NOMO-1 (cell line): ENCODE measurements at regions not wholly inside any gene's neighbourhood (a gene's known extent, or its start where the extent isn't known, plus 50 kb on each side); places are given as distances from the start of the nearest gene placed in this dataset.
A peak's percentile ranks its signal among the peaks of the same experiment; 100 is the strongest.
"Not testable (repeated sequence)": the region's sequence is repeated elsewhere in the genome, so short reads cannot be mapped to it uniquely, and the experiment has no call there.

Experiments
- DNase-seq, 2 experiments: peaks; one replicate each; lab custom pipeline; 2025; ENCODE audit not compliant: unreplicated experiment in 2 of 2; lab: John Stamatoyannopoulos, UW

DNA sequence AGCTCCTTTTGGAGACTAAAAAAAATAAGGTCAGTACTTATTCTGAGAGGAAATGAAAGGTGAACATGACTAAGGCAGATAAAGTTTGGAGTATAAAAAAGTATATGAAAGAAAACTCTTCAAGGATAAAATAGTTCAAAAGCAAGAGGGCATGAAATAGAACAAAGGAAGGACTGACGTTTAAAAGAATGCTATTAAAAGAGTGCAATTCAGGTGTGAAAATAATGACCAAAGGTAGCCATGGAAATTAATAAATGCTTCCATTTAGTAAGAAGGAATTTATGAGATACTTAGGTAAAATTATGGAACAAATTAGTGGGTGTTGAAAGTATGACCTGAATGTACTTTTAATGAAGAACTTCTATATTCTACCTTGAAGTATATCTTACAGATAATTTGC is 128.2 kb upstream of the WDFY3 start:
- no peak for DNase-seq

DNA sequence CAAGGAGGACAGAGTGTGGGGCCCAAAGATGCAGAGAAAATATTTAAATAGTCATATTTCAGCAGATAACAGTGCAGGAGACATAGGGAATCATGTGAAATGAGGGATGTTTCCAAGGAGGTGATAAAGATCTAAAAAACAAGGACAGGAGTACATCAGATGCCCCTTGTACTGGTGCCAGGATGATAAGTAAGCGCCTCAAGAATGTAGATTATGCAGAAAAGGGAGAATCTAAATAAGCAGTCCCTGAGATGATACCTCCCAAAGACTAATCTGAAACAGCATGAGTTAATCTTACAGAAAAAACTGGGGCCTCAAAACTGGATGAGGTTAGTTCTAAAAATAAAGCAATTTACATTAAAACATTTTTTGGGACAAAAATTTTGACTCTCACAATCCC is 136.1 kb upstream of the WDFY3 start:
- no peak for DNase-seq

DNA sequence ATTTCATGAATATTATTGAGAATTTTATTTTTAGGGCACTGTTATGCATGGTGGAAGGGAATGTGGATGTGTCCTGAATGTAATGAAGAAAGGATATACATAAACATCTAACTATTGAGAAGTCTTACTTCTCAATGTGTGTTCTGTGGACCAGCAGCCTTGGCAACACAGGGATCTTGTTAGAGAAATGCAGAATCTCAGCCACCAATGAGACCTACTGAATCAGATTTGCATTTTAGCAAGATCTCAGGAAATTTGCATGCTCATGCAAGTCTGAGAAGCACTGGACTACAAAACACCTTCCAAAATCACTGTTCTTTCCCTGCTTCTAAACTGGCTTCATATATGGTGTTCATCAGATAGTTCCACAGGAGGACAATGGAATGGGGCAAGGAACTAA is 139.7 kb upstream of the WDFY3 start:
- DNase-seq, result no peak

DNA sequence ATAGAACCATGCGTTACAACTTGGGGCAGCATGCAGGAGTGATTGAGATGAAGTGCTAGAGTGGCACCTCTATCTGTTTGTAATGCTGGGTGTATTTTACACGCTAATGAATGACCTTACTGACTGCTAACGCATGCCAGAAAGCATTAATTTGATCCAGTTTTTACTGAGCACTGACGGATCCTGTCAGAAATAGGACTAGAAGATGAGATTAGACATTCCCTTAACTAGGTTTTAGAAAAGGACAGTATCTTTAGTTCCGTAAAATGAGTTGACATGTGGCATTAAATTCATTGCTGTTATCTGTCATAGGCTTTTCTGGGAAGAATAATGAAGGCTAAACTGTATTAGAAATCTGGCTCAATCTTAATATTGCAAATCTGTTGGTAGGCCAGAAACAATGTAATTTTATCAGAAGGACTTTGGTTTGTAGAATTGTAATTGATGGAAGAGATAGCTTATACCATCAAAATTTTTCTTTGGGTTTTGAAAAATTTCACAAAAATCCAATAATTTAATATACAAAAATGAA is 140.4 kb upstream of the WDFY3 start:
- DNase-seq, result no peak

DNA sequence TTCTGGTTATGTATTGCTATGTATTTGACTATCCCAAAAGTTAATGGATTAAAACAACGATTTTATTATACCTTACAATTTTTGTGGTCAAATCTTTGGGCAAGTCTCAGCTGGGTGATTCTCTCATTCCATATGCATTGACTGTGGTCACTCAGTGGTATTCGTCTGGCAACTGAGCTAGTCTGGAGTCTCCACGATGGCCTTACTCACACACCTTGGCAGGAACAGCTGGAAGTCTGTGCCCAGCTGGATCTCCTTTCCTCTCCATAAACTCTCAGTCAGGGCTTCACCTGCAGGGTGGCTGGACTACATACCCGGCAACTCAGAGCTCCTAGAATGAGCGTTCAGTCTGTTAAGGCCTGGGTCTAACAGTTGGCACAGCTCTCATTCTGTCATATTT is 141.1 kb upstream of the WDFY3 start:
- no peak for DNase-seq

DNA sequence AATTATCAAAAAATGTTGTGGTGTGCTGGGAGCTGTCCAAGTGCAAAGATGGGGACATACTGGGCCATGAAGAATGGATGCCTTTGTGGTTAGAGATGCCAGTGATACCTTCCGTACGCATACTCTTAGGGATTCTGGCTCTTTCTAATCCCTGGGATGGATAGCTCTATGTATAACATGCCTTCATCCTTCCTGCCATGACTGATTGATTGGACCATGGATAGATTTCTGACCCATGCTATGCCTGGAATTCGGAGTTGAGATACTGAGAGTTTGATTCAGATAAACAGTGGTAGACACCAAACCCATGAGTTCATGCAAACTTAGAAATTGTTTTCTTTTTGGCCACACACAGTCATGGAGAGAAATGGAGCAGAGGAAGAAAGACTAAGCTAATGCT is 147.2 kb upstream of the WDFY3 start:
- DNase-seq, result no peak

DNA sequence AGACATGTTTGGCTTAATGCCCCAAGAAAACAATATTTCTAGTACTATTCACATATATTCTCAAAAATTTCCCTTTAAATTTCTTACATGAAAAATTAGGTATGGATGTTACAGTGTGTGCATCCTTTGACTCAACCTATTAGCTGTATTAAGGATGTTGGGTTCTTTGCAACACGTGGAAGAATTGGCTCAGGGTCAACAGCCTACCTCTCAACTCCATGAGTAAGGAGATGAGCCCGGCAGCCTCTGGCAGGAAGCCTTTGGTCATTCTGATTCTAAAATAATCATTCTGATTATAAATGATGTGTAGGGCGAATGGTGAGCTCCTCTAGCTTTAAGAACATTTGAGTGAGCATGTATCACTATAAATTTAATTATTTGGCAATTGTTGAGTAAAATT is 148.0 kb upstream of the WDFY3 start:
- no peak for DNase-seq

DNA sequence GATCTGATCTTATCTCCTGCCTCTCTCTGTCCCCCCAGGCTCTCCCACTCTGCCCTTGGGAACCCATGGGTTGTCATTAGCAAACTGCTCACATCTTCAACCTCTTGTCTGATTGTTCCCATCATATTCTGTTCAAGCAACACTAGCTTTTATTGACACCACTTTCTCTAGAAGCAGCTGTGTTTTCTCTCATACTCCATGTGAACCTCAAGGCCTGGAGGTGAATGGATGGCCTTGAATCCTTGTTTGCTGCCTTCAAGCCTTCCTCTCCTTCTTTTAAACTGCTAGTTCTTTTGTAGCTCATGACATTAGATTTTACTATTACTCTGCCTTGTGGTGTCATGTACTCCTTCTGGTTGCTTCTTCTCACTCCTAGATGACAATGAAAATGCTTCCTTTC is 149.5 kb upstream of the WDFY3 start:
- DNase-seq, result no peak

DNA sequence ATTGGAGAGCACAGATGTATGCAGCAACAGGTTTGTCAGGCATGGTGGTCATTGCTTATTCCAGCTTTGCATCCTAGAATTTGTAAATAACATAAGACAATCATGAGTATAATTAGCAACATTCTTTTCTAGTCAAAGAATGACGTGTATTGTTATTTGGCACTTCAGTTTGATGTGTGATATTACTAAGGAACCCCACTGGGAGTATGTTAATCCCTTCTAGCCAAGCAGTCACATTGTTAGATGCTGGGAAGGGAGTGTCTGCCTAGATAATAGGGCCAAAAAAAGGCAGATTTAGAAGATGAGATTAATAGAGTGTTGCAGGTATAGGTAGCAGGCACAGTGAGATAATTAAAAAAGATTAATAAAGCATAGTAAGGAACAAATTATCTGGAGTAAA is 159.2 kb upstream of the WDFY3 start:
- DNase-seq, result no peak

DNA sequence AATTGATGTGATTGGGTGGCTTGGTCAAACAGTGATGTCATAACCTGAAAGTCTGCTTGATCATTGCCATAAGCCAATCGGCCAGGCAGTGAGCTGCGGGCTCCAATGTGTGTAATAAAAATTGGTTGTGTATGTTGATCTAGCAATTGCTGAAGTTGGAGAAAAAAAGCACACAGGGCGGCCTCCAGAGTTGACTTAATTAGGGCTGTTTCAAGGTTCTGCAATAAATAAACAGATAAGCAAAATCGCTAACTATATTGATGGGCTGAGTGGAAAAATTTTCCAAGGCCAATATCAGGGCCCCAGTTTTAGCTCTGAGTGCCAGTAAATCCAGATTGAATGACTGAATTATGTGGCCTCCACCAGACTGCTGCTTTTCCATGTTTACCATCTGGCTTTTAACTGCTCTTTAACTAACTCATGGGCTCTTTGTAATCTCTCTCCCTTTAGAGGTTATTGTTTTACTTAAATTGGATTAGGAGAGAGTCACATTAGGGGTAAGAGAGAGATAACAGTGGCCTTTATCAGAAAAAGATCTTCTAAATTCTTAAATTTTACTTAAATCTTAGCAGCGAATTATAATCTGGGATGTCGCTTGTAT is 160.6 kb upstream of the WDFY3 start:
- DNase-seq, result no peak

DNA sequence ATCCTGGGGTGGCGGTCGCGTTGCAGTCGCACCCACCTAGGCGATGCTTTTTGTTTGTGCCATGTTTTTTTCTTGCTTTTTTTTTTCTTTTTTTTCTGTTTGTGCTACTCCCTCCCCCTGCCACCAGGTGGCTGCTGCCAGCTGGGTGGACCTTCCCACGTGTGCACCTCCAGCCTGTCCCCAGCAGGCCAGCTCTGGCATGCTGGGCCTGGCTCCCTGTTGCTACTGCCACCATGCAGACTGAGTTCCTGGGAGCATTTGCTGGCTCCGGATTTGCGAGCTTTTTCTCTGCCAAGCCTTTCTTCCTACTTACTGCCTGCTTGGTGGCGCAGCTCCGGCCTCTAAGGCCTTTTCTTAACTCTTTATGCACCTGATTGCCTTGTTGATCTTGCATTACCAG is 161.2 kb upstream of the WDFY3 start:
- no peak for DNase-seq

DNA sequence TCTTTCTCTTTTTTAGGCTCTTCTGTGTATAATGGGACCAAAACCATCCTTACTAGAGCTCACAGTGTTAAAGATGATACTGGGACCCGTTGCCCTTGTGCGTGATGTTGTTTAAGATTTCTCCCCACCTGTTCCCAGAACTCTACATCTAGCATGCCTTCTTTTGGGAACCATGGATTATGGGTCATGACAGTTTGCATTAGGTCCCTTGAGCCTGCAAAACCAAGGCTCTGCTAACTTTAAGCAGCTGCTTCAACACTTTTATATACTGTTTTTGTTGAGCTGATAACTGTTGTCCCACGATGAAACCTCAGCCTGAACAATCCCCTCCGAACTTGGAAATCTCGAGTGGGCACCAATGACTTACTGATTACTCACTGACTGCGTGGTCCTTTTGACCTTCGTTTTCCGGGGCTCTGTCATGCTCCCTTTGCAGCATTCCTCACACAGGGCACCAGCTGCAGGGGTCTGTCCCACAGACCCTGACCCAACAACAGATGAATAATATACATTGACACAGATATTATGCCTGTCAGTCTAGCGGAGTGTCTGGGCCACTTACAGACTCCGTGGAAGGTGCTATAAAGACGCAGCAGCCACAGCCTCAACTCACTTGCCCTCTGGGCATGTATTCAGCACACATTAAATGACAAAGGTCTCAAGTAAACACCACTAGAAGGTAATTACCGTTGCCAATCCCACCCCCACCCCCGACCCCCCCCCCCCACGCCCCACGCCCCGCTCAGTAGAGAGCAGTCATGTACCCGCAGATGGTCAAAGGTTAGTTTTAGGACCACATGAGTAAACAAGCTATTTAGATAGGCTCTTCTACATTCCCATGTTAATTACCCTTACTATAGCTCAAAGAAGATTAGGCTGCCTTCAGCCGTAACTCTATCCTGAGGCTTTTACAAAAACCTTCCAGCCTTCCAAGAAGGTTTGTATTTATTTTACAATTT is 162.0 kb upstream of the WDFY3 start:
- no peak for DNase-seq

DNA sequence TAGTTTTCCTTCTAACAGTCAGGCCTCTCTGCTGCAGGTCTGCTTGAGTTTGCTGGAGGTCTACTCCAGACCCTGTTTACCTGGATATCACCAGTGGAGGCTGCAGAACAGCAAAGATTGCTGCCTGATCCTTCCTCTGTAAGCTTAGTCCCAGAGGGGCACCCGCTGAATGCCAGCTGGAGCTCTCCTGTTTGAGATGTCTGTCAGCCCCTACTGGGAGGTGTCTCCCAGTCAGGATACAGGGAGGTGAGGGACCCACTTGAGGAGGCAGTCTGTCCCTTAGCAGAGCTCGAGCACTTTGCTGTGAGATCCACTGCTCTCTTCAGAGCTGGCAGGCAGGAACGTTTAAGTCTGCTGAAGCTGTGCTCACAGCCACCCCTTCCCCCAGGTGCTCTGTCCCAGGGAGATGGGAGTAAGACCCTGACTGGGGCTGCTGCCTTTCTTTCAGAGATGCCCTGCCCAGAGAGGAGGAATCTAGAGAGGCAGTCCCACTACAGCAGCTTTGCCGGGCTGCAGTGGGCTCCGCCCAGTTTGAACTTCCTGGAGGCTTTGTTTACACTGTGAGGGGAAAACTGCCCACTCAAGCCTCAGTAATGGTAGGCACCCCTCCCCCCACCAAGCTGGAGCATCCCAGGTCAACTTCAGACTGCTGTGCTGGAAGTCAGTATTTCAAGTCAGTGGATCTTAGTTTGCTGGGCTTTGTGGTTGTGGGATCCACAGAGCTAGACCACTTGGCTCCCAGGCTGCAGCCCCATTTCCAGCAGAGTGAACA is 163.1 kb upstream of the WDFY3 start:
- DNase-seq, result not testable (repeated sequence)

DNA sequence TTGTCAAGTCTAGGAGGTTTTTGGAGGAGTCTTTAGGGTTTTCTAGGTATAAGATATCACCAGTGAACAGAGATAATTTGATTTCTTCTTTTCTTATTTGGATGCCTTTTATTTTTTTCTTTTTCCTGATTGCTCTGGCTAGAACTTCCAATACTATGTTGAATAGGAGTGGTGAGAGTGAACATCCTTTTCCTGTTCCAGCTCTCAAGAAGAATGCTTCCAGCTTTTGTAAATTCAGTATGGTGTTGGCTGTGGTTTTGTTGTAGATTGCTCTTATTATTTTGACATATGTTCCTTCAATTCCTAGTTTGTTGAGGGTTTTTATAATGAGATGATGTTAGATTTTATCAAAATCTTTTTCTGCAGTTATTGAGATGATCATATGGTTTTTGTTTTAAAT is 165.6 kb upstream of the WDFY3 start:
- DNase-seq, result no peak

DNA sequence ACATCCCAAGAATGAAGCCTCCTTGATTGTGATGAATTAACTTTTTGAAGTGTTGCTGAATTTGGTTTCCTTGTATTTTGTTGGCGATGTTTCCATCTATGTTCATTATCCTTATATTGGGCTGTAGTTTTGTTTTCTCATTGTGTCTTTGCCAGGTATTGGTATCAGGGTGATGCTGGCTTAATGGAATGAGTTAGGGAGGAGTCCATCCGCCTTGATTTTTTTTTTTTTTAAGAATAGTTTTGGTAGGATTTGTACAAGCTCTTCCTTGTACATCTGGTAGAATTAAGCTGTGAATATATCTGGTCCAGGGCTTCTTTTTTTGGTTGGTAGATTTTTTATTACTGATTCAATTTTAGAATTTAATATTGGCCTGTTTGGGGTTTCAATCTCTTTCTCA is 166.1 kb upstream of the WDFY3 start:
- DNase-seq, result no peak

DNA sequence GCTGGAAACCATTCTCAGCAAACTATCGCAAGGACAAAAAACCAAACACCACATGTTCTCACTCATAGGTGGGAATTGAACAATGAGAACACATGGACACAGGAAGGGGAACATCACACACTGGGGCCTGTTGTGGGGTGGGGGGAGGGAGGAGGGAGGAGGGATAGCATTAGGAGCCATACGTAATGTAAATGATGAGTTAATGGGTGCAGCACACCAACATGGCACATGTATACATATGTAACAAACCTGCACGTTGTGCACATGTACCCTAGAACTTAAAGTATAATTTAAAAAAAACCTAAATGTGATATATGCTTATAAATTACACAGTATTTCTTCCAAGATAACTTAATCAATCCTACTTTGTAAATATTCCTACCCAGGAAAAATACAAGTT is 173.3 kb upstream of the WDFY3 start:
- peak in 1 of 2 experiments; percentile 5 for DNase-seq

DNA sequence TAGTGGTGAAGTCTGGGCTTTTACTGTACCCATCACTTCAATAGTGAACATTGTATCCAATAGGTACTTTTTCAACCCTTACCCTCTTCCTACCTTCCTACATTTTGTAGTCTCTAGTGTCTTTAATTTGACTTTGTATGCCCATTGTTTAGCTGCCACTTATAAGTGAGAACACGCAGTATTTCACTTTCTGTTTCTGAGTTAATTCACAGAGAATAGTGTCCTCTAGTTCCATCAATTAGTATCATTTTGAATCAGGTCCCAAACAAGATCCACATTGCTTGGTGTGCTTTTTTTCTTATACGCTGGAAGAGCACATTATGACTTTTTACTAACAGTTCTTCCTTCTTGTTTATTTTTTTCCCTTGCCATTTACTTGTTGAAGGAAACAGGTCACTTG is 176.0 kb upstream of the WDFY3 start:
- no peak for DNase-seq

DNA sequence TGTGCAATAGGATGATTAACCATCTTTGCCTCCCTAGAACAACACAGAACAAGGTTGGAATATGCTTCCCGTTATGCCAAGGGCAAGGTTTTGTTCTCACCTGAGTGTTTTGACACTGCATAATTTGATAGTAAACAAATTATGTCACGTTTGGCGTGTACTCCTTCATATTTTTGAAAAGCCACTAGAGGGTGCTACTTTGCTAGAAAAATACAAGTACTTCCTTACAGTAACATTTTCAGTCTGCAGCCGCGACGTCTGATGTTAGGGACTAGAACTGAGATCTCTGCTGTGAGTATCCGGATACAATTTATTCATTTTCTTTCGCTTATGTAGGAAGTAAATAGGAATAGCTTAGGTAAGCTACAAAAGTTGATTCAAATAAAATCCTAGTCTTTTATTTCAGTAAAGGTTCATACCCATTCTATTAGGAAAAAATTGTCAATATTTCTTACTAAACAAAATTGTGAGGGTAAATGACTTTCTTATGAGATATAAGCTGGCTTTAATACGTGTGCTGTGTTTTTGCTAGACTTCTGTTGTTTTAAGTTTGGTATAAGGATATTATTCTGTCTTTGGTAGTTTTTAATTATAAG is 181.1 kb upstream of the WDFY3 start:
- peak in 1 of 2 experiments; percentile 62 for DNase-seq

DNA sequence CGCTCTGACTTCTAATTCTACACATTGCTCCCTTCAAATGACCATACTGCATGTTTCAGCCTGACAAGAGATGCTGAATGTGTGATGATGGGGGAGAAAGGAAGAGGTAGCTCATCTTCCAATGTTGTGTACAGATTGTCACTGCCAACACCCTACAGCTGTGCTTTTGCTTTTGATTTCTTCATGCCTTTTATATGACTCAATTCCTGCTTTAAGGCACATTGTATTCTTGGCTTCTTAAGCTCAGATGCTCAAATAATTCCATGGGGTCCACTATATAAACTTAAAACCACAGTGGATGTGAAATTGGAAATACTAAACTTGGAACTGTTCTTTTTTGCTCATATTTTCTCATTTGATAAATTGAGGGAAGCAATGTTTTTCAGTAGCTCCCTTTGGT is 183.2 kb upstream of the WDFY3 start:
- no peak for DNase-seq

DNA sequence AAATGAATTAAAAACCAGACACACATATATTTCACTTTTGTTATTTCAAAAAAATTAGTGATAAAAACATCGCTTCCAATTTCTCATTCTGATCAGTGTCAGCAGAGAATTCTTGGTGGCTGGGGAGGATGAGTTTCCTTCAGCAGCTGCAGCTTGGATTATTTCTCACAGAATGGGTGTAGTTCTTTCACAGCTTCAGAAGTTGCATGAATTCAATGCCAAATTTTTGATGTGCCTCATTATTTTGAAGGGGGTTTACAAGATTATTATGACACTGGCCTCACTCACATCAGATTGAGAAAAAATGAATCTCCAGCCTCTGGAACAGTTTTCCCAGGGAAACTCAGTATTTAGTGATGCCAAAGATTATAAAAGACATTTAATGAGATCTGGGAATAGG is 184.9 kb upstream of the WDFY3 start:
- DNase-seq, result no peak

DNA sequence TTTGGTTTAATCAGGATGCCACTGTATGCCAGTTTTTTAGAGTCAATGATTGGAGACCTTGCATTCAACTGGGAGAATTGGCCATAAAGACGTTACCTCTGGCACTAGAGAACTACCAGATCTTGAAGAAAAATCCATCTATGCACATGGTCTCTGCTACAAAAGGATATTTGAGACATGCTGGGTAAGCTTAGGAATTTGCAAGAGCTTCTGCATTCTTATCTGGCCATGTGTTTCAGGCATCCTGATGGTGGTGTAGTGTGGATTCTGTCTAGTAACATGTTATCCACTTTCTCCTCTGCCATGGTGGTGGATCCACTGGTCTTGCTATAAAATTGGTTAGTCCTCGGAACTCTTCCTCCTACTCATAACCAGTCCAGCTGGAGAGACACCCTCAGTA is 185.3 kb upstream of the WDFY3 start:
- no peak for DNase-seq
